NCI-H2081 (cell line): ENCODE measurements at regions not wholly inside any gene's neighbourhood (a gene's known extent, or its start where the extent isn't known, plus 50 kb on each side); places are given as distances from the start of the nearest gene placed in this dataset.
"Not testable (repeated sequence)": the region's sequence is repeated elsewhere in the genome, so short reads cannot be mapped to it uniquely, and the experiment has no call there.

Experiments used
- DNase-seq, 2 experiments: peaks; one replicate each; lab custom pipeline; 2025; lab: John Stamatoyannopoulos, UW

DNA sequence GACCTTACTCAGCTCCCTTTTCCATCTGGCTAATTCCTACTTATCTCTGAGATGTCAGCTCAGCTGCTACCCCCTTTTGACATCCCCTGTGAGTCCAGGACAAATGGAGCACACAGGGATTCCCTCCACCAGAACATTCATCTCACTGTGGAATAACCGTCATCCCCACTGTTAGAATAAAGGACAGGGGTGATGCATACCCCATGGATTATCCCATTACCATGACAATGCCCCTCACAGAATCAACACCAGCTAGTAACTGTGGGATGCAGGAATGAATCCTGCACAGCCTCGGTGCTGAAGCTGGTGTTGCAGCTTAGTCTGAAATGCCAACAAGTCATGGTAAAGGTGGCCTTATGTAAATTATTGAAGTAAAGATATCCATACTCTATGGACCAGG, 624.8 kb upstream of the RAB6C start:
- no peak for DNase-seq

DNA sequence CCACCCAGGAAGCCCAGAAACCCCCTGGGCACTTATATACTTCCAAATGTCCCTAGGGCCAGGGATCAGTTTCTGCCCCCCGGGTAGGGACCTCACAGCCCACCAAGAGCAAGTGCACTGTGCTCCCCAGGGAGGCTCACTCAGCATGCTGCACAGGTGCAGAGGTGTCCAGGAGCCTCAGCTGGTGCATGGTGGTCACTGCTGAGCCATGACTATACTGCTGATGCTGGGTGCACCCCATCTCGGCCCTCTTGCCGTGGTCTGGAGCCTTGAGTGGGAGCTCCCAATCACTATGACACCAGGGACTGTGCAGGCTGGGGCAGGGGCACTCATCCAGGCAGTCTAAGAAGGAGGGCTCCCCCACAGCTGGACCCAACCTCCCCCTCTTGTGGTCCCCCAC, 617.8 kb upstream of the RAB6C start:
- DNase-seq = no peak

DNA sequence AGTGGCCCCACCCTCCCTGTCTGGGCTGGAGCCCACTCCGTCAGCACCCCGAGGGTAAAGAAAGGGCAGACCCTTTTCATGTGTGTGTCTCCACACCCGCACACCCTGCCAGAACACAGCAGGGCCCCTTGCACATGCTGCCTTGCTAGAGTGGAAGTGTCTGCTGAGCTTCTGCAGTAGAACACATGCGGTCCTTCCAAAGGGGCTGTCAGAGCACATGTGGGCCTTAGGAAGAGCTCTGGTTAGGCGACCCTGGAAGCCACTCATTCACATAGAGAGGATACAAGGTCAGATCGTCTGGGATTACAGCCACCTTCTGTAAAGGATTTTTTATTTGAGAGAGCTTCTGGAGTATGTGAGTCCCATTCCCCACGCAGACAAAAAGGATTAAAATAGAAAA, 613.2 kb upstream of the RAB6C start:
- no peak for DNase-seq

- no peak for DNase-seq
Measured at GRCh38 chr2:129367107-129367506, 612.4 kb upstream of the RAB6C start.

DNA sequence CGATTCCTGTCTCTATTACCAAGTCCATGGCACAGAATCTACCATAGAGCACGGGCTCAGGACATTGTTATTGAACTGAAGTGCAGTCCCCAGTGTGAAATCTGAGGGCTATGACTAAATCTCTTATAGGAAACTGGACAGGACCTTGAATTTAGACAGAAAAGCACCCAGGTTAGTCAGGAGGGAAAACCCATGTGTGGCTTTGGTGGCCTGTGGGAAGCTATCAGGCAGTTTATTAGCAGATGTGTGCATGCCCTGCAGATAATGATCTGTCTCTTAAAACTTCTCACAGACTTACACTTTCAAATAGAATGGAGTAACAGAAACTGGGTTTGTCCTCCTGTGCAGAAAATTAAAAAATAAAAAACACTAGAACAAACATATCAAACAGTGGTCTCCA, 610.0 kb upstream of the RAB6C start:
- no peak for DNase-seq

GRCh38 chr2:129374452-129374851, 605.0 kb upstream of the RAB6C start:
- DNase-seq = no peak

GRCh38 chr2:129375632-129376425, 603.6 kb upstream of the RAB6C start:
- DNase-seq = no peak

DNA sequence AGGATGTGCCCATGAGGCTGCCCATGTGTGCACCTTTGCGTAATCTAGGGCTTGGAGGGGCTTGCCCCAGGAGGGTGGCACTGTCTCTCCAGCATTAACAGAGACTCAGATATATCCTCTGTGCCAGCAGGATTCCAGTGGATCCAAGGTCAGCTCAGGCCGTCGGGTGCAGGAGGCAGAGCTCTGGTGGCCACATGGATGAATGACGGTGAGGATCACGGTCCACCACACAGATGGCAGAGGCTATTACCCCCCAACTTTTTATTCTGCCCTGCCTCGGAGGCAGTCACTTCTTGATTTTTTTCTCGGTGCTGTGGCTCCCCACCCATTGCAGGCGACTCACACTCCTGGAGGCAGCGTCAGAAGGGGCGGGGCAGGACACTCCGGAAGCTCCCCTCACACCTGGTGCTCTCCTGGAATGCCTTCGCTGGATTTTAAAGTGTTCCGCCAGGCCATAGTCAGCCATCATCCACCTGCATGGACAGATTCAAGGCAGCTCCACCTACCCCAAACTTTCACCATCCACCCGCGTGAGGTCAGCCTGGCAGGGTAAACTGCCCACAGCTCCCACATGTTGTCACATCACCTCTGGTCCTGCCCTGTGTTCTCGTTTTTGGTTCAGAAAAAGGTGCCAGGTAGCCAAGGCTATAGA, 602.9 kb upstream of the RAB6C start:
- DNase-seq = no peak

DNA sequence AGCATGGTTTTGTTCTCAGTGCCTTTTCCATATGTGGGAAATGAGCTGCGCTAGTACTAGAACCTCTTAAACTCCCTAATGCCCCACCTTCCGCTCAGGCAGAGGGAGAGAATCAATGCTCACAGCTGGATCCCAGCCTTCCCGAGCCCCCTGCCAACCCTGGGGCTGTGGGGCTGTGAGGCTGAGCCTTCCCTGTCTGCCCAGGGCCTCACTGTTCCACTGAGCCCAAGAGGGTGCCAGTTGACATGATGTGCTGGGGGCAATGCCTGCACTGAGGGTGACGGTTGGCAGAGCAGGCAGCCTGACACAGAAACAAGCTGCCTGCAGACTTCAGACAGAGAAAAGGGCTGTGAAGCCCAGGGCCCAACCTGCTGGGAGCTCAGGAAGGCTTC, 602.4 kb upstream of the RAB6C start:
- DNase-seq = no peak

DNA sequence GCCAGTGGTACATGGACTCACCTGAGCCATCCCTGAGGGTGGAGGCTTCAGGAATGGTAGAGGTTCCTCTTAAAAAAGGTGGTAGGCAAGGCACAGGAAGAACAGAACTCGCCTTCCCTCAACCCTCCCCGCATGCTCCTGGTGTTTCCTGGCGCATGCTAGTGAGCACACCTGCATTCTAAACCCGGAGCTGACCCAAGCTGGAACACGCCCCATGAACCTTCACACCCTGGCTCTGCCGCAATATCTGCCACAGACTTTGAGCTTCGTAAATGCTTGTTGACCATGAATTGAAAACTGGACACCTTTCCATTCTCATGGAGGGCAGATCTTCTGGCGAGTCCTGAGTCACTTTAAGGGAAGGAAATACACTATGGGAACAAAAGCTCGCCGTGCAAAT, 601.3 kb upstream of the RAB6C start:
- no peak for DNase-seq

DNA sequence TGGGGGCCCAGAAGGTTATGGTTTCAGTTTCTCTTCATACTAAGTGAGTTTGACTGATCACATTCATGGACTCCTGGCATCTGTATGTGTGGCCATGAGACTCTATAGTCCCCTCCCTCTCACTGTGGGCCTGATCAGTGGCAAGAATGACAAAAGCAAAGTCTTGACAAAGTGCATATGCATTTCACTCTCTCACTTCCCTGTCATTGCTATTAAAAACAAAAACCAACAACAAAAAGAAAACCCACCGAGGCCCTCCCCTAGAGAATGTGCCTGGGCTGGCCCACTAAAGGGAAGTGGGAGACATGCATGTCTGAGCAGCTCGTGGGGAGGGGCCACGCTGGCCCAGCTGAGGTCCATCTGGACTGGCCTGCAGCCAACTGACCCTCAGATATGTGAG, 600.1 kb upstream of the RAB6C start:
- no peak for DNase-seq

DNA sequence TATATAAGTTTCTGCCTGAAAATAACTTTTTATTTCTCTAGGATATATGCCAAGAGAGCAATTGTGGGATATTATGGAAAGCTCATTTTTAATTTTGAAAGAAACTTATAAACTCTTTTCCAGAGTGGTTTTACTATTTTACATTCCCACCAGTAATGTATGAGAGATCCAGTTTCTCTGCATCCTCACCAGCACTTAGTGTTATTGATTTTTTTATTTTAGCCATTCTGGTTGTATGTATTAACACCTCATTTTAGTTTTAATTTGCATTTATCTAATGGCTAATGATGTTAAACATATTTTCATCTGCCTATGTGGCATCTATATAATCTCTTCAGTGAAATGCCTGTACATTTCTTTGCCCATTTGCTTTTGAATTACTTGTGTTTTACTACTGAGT, 597.7 kb upstream of the RAB6C start:
- no peak for DNase-seq

DNA sequence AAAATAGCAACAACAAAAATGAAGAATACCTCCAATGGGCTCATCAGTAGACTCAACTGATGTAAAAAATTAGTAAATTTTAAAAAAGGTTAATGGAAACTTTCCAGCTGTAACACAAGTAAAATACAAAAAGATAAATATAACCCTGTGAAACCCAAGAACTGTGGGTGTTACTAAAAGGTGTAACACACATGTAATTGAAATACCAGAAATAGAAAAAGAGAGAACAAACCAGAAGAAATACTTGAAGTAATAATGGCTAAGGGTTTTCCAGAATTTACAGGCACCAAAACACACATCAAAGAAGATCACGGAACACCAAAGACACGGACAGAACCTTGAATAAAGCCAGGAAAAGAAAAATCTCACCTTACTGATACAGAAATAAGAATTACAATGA, 590.6 kb upstream of the RAB6C start:
- no peak for DNase-seq

GRCh38 chr2:129393816-129394215, 585.6 kb upstream of the RAB6C start:
- no peak for DNase-seq

GRCh38 chr2:129396980-129397599, 582.4 kb upstream of the RAB6C start:
- no peak for DNase-seq

DNA sequence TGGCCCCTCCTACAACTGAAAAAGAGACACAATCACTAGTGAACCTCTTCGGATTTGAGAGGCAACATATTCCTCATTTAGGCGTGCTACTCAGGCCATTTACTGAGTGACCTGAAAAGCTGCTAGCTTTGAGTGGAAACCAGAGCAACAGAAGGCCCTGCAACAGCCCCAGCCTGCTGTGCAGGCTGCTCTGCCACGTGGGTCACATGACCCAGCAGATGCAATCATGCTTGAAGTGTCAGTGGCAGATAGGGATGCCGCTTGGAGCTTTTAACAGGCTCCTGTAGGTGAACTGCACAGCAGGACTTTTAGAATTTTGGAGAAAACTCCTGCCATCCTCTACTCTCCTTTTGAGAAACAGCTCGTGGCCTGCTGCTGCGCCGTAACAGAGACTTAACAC, 578.6 kb upstream of the RAB6C start:
- DNase-seq = no peak

DNA sequence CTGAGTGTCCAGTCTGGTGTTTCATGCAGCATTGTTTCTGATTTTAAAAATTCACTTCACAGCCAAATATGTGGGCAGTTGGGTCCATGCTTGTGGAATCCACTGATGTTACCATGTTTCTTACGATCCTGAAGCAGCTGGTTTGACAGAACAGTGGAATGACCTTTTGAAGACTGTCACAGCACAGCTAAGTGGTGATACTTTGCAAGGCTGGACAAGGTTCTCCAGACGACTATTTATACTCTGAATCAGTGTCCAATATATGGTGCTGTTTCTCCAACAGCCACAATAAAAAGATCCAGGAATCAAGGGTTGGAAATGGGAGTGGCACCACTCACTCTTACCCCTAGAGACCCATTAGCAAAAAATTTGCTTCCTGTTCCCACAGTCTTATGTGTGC, 577.4 kb upstream of the RAB6C start:
- no peak for DNase-seq

- DNase-seq = no peak
Measured at GRCh38 chr2:129404000-129404685, 575.3 kb upstream of the RAB6C start.

- DNase-seq = no peak
Measured at GRCh38 chr2:129408570-129408969, 570.9 kb upstream of the RAB6C start.

GRCh38 chr2:129417041-129417440, 562.4 kb upstream of the RAB6C start:
- not testable (repeated sequence) for DNase-seq

DNA sequence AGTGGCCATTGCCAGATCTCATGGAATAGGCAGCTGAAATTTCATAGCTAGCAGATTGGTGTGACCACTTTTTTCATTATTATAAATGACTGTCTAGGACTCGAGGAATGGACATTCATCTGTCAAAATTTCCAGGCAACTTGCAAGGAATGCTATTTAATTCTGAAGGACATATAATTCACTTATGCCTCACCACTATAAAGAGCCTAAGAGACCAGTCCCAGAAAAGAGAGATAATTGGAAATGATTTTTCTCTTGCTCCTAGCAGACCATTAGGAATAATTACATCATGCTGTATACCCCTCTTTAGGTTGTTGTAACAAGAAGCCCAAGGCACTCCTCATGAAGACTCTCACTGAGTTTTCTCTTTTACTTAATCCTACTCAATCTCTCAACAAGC, 557.4 kb upstream of the RAB6C start:
- no peak for DNase-seq

GRCh38 chr2:129428086-129428660, 551.3 kb upstream of the RAB6C start:
- no peak for DNase-seq
